GM18861 (cell line): ENCODE measurements at regions not wholly inside any gene's neighbourhood (a gene's known extent, or its start where the extent isn't known, plus 50 kb on each side); places are given as distances from the start of the nearest gene placed in this dataset.
"Not testable (repeated sequence)": the region's sequence is repeated elsewhere in the genome, so short reads cannot be mapped to it uniquely, and the experiment has no call there.

Experiments used
- ATAC-seq: cut with Tn5 transposase; IDR thresholded peaks from one replicate; pipeline ENCODE4 v1.9.1; 2021; ENCODE audit not compliant: unreplicated experiment

DNA sequence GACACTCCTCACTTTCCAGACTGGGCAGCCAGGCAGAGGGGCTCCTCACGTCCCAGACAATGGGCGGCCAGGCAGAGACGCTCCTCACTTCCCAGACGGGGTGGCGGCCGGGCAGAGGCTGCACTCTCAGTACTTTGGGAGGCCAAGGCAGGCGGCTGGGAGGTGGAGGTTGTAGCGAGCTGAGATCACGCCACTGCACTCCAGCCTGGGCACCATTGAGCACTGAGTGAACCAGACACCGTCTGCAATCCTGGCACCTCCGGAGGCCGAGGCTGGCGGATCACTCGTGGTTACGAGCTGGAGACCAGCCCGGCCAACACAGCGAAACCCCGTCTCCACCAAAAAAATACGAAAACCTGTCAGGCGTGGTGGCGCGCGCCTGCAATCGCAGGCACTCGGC is 134.1 kb upstream of the BOD1L1 start:
- ATAC-seq = not testable (repeated sequence)

DNA sequence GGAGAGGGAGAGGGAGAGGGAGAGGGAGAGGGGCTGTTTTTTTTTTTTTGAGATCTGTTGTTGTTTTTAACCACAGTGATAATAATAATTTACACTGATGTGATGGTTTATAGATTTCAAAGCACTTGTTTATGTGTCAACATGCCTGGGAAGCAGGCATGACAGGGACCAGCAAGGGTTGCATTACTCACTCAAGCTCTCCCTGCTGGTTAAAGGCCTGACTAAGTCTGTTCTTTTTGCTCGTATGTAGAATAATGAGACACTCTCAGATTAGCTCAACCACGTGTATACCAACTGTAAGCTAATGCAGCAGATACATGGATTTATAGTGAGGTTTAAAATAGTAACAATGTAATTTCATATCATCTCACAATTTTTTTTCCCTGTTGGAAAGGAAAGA is 134.6 kb upstream of the BOD1L1 start:
- ATAC-seq = no peak

DNA sequence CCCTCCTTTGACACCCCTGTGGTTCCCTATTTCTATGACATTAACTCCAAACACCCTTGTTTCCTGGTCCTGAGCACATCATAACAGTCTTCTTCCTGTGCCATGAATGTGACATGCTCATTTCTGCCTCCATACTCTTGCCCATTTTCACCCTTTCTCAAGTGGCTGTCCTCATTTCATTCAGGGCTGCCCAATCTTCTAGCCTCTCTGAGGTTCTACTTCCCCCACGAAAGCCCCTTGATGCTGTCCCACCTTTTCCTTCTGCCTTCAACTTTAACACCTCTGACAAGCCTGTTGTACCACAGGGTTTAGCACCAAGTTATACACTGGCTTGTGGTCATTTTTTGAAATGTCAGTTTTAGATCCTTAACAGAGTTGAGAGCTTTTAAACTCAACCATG is 136.2 kb upstream of the BOD1L1 start:
- ATAC-seq = no peak

DNA sequence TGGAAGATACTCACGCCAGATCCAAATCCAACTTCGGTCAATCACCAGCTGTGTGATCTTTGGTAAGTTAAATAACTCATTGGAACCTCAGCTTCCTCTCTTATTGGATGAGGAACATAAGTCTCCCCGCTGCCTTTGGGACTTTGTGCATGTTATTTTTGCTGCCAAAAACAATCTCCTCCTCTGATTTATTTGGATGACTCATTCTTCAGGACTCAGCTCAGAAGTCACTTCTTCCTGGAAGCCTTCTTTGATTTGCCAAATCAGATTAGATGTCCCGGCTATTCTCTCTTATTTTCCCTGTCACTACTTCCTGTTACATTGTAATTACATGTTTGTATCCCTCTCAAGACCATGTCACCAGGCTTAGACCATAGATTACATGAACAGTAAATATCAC is 138.0 kb upstream of the BOD1L1 start:
- no peak for ATAC-seq

DNA sequence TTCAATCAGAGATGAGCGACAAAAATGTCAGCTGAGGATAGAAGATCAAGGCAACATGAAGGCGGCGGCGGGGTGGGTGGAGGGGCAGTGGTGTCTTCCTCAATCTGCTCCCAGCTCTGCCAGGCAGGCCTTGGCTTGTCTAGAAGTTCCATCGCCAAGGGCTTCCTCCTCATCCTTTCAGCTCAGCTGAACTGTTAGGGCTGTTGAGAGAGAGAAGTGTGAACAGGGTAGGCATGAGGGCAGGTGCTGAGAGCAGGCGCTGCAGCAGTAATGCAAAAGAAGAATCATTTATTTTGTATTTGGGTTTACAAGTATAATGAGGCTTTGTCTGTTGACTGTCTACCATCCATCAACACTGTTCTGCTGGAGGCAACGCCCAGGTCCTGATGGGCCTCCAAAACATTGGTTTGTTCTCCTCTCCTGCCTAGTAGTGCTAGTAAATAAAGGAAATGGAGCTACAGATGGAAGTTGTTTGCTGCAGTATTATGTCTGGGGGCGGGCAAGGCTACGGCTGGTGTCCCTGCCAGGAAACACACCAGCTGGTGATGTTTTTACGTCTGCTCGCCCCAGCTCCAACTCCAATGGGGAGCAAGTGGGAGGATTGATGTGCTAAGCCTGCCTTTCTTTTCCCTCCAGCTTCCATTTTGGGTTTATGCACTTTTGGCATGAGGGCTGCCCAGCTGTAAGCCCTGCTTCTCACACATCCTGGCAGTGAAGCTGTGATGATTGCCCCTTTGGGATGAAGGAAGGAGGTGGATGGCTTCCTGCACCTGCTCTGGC is 139.4 kb upstream of the BOD1L1 start:
- no peak for ATAC-seq

DNA sequence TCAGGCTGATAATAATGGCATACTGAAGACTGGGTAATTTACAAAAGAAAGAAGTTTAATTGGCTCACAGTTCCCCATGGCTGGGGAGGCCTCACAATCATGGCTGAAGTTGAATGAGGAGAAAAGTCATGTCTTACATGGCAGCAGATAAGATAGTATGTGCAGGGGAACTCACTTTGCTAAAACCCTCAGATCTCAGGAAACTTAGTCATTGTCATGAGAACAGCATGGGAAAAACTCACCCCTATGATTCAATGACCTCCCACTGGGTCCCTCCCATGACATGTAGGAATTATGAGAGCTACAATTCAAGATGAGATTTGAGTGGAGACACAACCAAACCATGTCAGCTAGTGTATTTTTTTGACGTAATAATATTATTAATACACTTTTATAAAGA is 149.8 kb upstream of the BOD1L1 start:
- ATAC-seq = no peak

DNA sequence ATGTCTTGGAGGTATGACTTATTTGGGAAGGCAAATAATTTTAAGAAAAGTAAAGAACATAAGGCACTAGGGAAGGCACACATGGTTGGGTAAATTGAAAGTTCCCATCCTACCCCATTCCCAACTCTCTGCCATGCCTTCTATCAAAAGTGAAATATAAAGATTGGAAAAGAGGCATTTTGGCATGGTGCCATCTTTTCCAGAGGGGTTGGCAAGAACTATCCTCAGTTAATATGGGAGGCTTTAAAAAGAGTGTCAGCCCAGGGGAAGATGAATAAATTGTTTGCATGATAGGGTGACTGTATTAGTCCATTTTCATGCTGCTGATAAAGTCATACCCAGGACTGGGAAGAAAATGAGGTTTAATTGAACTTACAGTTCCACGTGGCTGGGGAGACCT is 150.8 kb upstream of the BOD1L1 start:
- no peak for ATAC-seq

DNA sequence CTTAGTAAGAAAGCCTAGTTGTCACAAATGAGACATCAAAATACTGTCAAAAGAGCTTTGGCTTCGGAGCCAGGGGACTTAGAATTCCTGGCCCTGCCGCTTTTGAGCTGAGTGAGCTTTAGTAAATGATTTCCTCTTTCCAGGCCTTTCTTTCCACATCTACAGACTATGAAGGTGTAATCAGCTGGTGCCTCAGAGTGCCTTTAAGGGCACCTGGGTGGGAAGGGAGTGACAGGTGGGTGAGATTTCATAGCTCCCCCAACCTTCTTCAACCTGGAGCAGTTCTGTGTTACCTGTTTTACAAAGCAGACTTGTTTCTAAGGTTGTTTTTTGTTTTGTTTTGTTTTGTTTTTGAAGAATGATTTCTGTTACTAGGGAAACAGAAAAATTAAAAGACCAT is 154.7 kb upstream of the BOD1L1 start:
- ATAC-seq = no peak

DNA sequence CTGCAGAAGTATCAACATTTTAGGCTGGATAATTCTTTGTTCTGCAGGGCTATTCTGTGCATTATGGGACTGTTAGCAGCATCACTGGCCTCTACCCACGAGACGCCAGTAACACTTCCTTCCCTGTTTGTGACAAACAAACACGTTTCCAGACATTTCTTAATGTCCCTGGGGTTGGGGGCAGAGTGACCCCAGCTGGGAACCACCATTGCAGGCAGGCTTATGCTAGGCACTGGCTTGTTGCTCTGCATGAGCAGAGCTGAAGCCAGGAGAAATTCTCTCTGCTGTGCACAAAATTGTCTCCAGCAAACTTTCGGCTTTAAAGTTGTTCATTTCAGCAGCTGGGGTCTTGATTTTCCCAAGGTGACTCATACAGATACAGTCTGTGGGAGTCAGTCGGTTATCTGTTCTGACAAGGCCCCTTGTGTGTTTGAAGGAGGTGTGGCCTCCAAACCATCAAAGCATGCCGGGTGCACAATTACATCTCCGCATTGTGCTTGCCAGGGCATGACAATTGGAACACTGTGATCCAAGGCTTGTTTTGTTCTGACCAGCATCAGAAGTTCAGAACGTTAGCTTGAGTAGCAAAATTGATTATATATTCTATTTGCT is 156.4 kb upstream of the BOD1L1 start:
- no peak for ATAC-seq

DNA sequence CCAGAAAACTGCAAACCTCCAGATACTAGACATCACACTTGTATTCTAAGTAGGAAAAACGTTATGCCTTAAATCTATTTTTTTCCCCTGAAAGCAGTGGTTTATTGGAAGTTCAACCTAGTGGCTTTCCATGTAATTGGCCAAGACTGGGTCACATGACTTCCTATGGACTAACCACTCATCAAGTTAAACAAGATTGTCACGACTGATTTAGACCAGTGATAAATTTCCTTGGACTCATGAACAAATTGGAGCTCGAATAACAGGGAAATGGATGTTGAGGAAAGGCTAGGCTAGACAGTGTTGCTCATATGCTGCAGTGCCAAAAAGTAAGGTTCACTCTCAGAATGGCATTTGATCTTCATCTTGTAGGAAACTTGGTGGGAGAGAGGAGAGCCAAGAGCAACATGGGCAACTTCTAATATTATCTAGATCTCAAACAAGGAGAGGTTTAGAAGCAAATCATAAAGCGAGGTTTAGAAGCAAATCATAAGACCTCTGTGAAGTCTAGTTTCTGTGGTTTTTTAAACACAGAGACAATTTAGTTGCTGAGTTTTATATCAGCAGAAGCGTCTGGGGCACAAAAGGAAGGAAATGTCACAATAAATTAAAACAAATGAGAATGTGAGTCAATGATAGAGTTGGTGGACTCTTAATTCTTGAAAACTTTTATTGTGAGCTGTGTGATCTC is 165.6 kb upstream of the BOD1L1 start:
- ATAC-seq = no peak

DNA sequence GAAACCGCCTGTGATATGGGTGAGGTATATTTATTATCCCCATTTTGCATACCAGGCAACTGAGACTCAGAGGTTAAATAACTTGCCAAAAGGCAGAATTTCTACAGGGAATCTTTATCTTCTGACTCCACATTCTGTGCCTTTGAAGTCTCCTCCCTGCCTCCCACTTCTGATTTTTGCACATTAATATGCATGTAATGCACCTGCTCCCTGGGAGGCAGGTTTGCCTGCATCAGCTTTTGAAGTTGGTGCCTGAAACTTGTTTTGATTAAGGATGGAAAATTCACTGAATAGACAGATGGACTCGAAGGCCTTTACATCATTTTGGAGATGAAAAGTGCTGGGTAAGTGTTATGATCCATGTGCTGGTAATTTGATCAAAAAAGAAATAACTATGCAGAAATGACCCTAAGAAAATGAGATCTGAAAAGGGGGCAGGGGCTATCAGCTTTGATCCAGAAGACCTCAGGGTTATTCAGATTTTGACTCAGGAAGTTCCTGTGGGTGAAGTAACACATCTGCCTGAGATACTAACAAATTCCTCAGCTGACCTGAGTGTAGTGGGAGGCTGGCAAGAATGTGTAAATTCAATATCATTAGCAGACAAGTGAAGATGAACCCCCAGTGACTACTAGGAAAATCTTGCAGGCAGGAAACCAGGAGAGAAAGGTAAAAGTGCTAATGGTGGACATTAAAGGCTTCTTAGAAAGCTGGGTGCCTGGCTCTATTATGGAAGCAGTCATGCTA is 167.5 kb upstream of the BOD1L1 start:
- ATAC-seq = no peak

DNA sequence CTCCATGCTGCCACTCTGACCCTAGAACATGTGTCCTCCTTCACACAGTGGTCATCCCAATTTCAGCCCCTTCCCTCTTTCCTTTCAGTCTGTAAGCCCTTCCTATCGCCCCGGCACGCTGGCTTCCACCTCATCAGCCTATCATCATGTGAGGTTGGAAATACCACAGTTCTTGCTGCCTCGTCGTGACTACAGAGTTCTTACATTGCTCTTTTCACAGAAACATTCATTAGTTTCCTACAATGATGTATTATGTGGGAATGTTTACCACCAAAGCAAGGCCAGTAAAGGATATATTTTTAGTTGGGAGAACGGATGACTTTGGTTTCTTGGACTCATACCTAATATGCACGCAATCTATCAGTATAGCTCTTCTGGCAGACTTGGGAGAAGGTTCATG is 169.5 kb upstream of the BOD1L1 start:
- no peak for ATAC-seq

DNA sequence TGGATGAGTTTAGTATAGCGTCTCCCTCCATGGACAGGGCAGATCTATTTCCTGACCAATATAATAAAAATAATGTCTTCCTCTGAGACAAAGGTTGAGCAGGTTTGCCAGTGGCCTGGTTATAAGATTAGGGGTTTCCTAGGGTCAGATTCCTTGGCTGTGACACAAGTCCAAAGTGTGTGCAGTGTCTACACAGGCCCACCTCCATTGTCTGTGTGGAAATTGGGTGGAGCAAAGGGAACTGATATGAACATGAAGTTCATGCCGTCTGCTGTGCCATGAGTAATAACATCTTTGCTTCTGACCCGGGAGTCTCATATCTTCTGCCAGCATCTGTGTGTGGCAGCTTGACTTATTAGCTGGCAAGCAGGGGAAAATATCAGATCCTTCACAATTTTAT is 187.7 kb upstream of the BOD1L1 start:
- ATAC-seq = no peak

DNA sequence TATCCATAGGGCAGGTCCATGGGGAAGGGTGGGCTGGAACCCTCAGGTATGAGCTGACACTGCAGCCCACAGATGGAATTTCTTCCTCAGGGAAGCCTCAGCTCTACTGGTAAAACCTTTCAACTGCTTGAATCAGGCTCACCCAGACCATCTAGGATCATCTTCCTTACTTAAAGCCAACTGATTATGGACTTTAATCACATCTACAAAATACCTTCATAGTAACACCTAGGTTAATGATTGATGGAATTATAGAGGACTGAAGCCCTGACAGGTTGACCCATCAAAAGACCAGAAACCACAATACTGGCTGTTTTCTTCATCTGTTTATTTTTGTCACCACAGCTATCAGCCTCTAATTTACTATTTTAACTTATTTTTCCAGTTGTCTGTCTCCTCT is 188.9 kb upstream of the BOD1L1 start:
- ATAC-seq = no peak

DNA sequence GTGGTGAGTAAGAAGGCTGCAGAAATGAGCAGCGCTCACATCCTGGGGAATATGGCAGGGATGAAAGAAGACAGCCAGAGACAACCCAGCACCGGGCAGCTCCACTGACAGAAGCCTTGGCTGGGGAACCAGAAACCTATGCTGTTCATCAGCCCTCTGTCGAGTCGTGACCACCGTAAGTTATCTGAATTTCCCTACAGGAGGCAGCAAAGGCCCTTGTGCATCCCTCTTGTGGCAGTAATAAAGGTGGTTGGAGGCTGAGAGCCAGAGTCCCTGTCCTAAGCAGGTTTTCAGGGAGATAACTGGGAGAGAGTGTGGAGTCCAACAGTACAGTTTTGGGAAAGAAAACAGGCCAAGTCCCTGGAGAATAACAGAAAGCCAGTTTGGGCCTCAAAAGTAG is 194.0 kb upstream of the BOD1L1 start:
- no peak for ATAC-seq

DNA sequence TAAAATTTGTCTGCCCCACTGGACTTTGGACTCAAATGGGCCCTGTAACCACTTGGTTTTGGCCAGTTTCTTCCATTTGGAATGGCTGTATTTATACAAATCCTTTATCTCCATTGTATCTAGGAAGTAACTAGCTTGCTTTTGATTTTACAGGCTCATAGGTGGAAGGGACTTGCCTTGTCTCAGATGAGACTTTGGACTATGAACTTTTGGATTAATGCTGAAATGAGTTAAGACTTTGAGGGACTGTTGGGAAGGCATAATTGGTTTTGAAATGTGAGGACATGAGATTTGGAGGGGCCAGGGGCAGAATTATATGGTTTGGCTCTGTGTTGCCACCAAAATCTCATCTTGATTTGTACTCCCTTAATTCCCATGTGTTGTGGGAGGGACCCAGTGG is 198.3 kb upstream of the BOD1L1 start:
- ATAC-seq = not testable (repeated sequence)

DNA sequence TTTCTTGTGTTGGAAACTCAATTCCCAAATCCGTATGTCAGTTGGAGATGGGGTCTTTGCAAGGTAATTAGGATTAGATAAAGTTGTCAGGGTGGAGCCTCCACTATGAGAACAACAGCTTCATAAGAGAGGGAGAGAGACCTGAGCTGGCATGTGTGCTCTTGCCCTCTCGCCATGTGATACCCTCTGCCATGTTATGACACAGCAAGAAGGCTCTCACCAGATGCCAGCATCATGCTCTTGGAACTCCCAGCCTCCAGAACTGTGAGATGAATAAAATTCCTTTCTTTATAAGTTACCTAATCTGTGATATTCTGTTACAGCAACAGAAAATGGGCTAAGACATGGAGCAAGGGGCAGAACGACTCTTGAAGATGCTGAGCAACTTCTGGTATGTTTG is 201.9 kb upstream of the BOD1L1 start:
- no peak for ATAC-seq

DNA sequence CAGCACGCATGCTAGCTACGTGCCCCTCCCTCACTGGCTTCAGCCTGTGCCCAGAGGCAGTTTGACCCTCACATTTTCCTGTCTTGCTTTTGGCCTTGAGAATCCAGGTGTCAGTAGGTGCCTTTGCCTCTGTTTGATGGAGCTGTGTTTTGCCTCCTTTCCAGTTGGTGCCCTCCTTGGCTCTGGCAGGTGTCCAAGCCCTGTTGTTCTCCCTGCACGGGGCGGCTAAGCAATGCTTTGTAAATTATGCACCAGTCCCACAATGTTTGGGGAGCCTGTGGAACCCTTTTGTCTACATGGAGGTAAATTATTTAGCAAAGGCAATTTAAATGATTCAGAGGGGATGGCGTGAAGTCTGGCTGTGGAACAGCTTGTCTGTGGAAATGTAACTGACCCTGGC is 202.9 kb upstream of the BOD1L1 start:
- no peak for ATAC-seq

DNA sequence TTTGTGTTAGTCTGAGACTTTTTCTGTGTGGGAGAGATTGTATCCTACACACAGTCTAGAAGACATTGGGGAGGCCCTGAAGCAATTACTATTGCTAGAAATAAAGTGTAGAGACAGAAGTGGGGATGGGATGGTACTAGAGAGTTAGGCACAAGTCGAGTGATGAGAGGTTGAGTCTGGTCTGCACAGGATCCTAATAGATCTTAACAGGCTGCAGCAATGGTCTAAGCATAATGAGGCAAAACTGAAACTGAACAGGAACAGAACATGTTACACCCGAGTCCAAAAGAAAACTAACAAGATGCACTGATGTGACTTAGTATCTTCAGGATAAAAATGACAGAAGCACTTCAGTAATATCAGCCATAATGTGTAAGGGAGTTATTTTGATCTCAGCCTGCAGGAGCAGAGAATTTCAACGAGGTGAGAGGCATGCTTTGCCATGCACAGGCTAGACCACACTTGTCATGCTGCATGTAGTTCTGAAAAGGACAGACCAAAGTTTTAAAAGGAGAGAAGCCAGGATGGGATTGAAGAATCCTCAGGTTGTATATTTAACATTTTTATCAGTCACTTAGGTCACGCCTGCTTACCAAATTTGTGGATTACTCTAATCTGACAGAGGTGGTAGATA is 205.8 kb upstream of the BOD1L1 start:
- no peak for ATAC-seq

DNA sequence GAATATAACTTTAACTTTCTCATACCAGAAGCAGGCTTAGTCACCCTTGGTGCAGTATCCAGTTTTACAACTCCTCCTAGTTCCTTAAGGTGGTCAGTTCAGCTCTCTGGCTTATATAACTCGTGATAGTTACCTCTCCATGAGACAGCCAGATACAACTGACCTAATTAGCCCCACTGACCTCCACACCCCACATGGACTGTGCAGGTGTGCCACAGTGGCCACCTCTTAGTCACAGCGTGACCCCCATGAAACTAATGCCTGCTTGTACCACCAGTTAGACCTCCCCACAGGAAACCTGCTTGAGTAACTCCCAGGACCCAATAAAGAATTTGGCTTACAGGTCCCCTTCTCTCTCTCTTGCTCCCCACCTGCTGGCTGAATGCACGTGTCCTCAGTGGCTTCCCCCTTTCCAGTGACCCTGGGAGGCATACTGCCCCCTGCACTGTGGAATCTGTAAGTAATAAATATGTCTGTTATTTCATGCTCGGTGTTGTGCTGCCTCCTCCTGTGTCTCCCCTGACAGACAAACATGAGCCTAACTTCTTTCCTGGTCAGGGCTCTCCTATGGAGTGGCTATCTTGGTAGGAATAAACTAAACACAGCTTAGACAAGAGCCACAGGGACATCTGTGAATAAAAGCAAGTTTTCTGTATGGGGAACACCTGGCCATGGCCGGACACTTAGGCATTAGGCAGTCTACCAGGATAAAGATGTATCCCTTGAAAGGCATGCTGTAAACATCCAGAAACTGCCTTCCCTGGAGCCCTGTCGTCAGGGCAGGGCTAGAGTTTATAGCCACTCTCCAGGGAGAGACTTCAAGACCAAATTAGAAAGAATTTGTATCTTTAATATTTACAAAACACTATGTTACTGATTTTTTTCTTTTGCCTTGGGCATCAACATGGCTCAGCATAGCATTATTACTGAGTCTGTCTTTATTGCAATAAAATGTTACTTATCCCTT is 209.7 kb upstream of the BOD1L1 start:
- no peak for ATAC-seq
